SK-N-SH (cell line): ENCODE measurements at regions not wholly inside any gene's neighbourhood (a gene's known extent, or its start where the extent isn't known, plus 50 kb on each side); places are given as distances from the start of the nearest gene placed in this dataset.
A peak's percentile ranks its signal among the peaks of the same experiment; 100 is the strongest.

Experiments
- CTCF ChIA-PET: fragments of 300-600, 350-600 bp; formaldehyde crosslinking; extraction: SDS; loops from one replicate; lab custom pipeline; 2021; lab: Yijun Ruan, JAX
- POLR2A ChIA-PET: fragments of 350-600 bp; sonication (Branson Sonifier 250); formaldehyde crosslinking; extraction: SDS; loops from one replicate; lab custom pipeline; 2020; ENCODE audit warnings: antibody characterized with exemption, inconsistent platforms; lab: Yijun Ruan, JAX
- DNase-seq: peaks from one replicate; pipeline ENCODE4 v3.0.0; 2012
- H2AFZ ChIP-seq: fragments of 200-600 bp; sonication (generic); 2 replicates; pipeline ENCODE4 v1.8.1; 2016; ENCODE audit warnings: antibody characterized with exemption, mild to moderate bottlenecking, low read depth
- H3F3A ChIP-seq: fragments of 200-600 bp; sonication (generic); replicated peaks from 2 replicates; pipeline ENCODE3; 2016; ENCODE audit warnings: antibody characterized with exemption, mild to moderate bottlenecking; ENCODE audit not compliant: insufficient read depth
- H3K27ac ChIP-seq, 2 experiments: fragments of 200-500 bp in 1 of 2; fragments of 200-600 bp in 1 of 2; sonication (Bioruptor generic) in 1 of 2; sonication (generic), shearing (Covaris generic) in 1 of 2; 2 replicates each; pipeline versions ENCODE4 v1.5.1 to v1.6.1; 2014 to 2016; ENCODE audit warnings: low read depth in 2 of 2, inconsistent platforms in 1 of 2, low read length in 1 of 2, mild to moderate bottlenecking in 1 of 2, mixed read lengths in 1 of 2
- H3K27me3 ChIP-seq: fragments of 200-600 bp; sonication (generic), shearing (Covaris generic); 2 replicates; pipeline ENCODE4 v1.6.1; 2016; ENCODE audit warnings: mixed run types; ENCODE audit not compliant: insufficient read depth
- H3K36me3 ChIP-seq, 2 experiments: fragments of 200-500 bp in 1 of 2; fragments of 200-600 bp in 1 of 2; sonication (Bioruptor generic) in 1 of 2; sonication (generic) in 1 of 2; replicated peaks in 1 of 2; 2 replicates each; pipeline versions ENCODE3 to v1.5.1; 2014 to 2016; ENCODE audit warnings: low read length in 1 of 2, mild to moderate bottlenecking in 1 of 2; ENCODE audit not compliant: insufficient read depth in 2 of 2, control insufficient read depth in 1 of 2
- H3K4me1 ChIP-seq, 2 experiments: fragments of 200-500 bp in 1 of 2; fragments of 200-600 bp in 1 of 2; sonication (Bioruptor generic) in 1 of 2; sonication (generic), shearing (Covaris generic) in 1 of 2; 2 replicates each; pipeline versions ENCODE4 v1.5.1 to v1.6.1; 2014 to 2016; ENCODE audit warnings: low read depth in 1 of 2, low read length in 1 of 2, mixed run types in 1 of 2; ENCODE audit not compliant: insufficient read depth in 2 of 2, control insufficient read depth in 1 of 2
- H3K4me2 ChIP-seq: fragments of 200-600 bp; sonication (generic), shearing (Covaris generic); 2 replicates; pipeline ENCODE4 v1.6.1; 2017; ENCODE audit warnings: mixed run types
- H3K4me3 ChIP-seq, 2 experiments: fragments of 200-500 bp in 1 of 2; fragments of 200-600 bp in 1 of 2; sonication (Bioruptor generic) in 1 of 2; sonication (generic), shearing (Covaris generic) in 1 of 2; 2 replicates each; pipeline versions ENCODE4 v1.5.1 to v1.8.1; 2014 to 2016; ENCODE audit warnings: low read depth in 2 of 2, inconsistent platforms in 1 of 2, low read length in 1 of 2, mild to moderate bottlenecking in 1 of 2, mixed read lengths in 1 of 2, moderate library complexity in 1 of 2
- H3K79me2 ChIP-seq: fragments of 200-600 bp; sonication (generic); 2 replicates; pipeline ENCODE4 v1.8.1; 2017; ENCODE audit warnings: mild to moderate bottlenecking; ENCODE audit not compliant: insufficient read depth
- H3K9ac ChIP-seq: fragments of 200-600 bp; sonication (generic); 2 replicates; pipeline ENCODE4 v1.6.1; 2017; ENCODE audit warnings: mixed run types
- H3K9me2 ChIP-seq: fragments of 200-600 bp; sonication (generic); 2 replicates; pipeline ENCODE4 v1.6.1; 2017; ENCODE audit warnings: mixed run types
- H3K9me3 ChIP-seq: fragments of 200-600 bp; sonication (generic); 2 replicates; pipeline ENCODE4 v1.6.1; 2017; ENCODE audit warnings: mixed run types, mild to moderate bottlenecking, moderate library complexity
- H4K20me1 ChIP-seq: fragments of 200-600 bp; sonication (generic); 2 replicates; pipeline ENCODE4 v1.6.1; 2017; ENCODE audit warnings: mild to moderate bottlenecking, mixed run types; ENCODE audit not compliant: insufficient read depth
- ELF1 ChIP-seq: IDR thresholded peaks from 2 replicates; pipeline ENCODE4 v1.4.0; 2012
- FOXM1 ChIP-seq: IDR thresholded peaks from 2 replicates; pipeline ENCODE4 v1.4.0; 2012; ENCODE audit warnings: low read depth, mild to moderate bottlenecking
- IRF3 ChIP-seq: fragments of 150-350 bp; IDR thresholded peaks from 2 replicates; pipeline ENCODE4 v1.6.1; 2016; ENCODE audit warnings: mild to moderate bottlenecking, low read depth, low read length
- MXI1 ChIP-seq: IDR thresholded peaks from 2 replicates; pipeline ENCODE4 v1.6.1; 2012; ENCODE audit warnings: mild to moderate bottlenecking, low read depth, low read length, improper control_type of control experiment
- NFIC ChIP-seq: IDR thresholded peaks from 2 replicates; pipeline ENCODE4 v1.4.0; 2012; ENCODE audit warnings: borderline replicate concordance
- POLR2AphosphoS5 ChIP-seq: IDR thresholded peaks from 2 replicates; pipeline ENCODE4 v1.6.1; 2012; ENCODE audit warnings: low read depth, low read length
- SMC3 ChIP-seq: IDR thresholded peaks from 2 replicates; pipeline ENCODE4 v1.6.1; 2012; ENCODE audit warnings: low read depth, low read length, improper control_type of control experiment
- TCF12 ChIP-seq: IDR thresholded peaks from 2 replicates; pipeline ENCODE4 v1.4.0; 2012
- whole genome bisulfite sequencing: methylation state at CpG from one replicate; pipeline ENCODE4 v1.1.6; 2017; ENCODE audit warnings: low lambda C conversion rate; 5-methylcytosine and 5-hydroxymethylcytosine counted together
- TF ChIP-seq, protein P1 (sequence below): fragments of 200-600 bp; sonication (generic); IDR thresholded peaks from 2 replicates; pipeline ENCODE4 v1.6.1; 2017; ENCODE audit warnings: antibody characterized with exemption, mild to moderate bottlenecking, moderate library complexity

GRCh38 chr5:143505934-143506333 is 102.4 kb upstream of the NR3C1 start:
- CTCF ChIA-PET, result no interaction called here
- 86% methylated on average over 1 of the region's 1 CpG for WGBS
- peak overlapping the region; percentile 55; the same call in 1 of the 2 replicates for H3K4me2 ChIP-seq

DNA sequence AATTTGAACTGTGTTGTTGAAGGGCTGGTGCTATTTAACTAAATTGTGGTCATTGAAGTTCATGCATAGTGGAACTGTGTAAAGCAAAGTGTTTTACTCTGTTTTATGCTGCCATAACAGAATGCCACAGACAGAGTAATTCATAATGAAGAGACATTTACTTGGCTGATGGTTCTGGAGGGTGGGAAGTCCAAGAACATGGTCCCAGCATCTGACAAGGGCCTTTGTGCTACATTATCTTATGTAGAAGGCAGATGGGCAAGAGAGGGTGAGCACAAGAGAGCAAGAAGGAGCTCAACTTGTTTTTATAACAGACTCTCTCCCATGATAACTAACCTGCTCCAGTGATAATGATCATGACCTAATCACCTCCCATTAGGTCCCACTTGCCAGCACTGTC is 101.9 kb upstream of the NR3C1 start:
- Histone ChIP-seq H3K79me2 (no peaks in the 10 kb centered on the region), H3K4me1 (peaks cover 5 to 15% of the 10 kb centered on the region in 2 experiments; a peak in 3 of 4 replicates), H3K9me3 (no peaks in the 10 kb centered on the region), H3K9me2 (no peaks in the 10 kb centered on the region), H3K4me2 (no peak overlapping the region), H3K4me3 (no peak overlapping the region), H3K27ac (no peak overlapping the region), H3K27me3 (no peaks in the 10 kb centered on the region), H3F3A (peaks cover 27% of the 10 kb centered on the region), H2AFZ (no peak overlapping the region), H3K36me3 (no peaks in the 10 kb centered on the region), H3K9ac (no peak overlapping the region), H4K20me1 (no peaks in the 10 kb centered on the region)
- ChIA-PET POLR2A (no interaction called here), CTCF (no interaction called here)
- DNase-seq, result no peak
- TF ChIP-seq ELF1 (no peak), IRF3 (no peak), NFIC (no peak), FOXM1 (no peak), SMC3 (no peak)
- TF ChIP-seq, all 33 proteins: peak for 0

More at GRCh38 chr5:143505934-143506333, 102.4 kb upstream of the NR3C1 start:
- Histone ChIP-seq H4K20me1 (no peaks in the 10 kb centered on the region), H3K9me3 (no peaks in the 10 kb centered on the region), H3K4me3 (no peak overlapping the region), H3K79me2 (no peaks in the 10 kb centered on the region), H3K36me3 (no peaks in the 10 kb centered on the region), H2AFZ (no peak overlapping the region), H3K27me3 (no peaks in the 10 kb centered on the region), H3F3A (peaks cover 27% of the 10 kb centered on the region), H3K27ac (peak overlapping the region in 1 of 2 experiments; percentile 83; a peak in 2 of 4 replicates), H3K9ac (no peak overlapping the region), H3K9me2 (no peaks in the 10 kb centered on the region)
- no peak for DNase-seq
- POLR2A ChIA-PET, result no interaction called here
- TF ChIP-seq IRF3 (no peak), MXI1 (no peak), POLR2AphosphoS5 (no peak)
- TF ChIP-seq, all 33 proteins: peak for 0
- peaks cover 5 to 15% of the 10 kb centered on the region in 2 experiments; a peak in 3 of 4 replicates for H3K4me1 ChIP-seq

GRCh38 chr5:143501310-143502044 is 98.0 kb upstream of the NR3C1 start:
- Histone ChIP-seq H3K9ac (no peak overlapping the region), H3K4me1 (peaks cover 3 to 8% of the 10 kb centered on the region in 2 experiments; a peak in 2 of 4 replicates), H3F3A (peaks cover 6% of the 10 kb centered on the region), H3K27me3 (no peaks in the 10 kb centered on the region), H3K9me2 (no peaks in the 10 kb centered on the region), H3K9me3 (no peaks in the 10 kb centered on the region), H3K4me3 (no peak overlapping the region), H3K4me2 (no peak overlapping the region), H2AFZ (no peak overlapping the region), H4K20me1 (no peaks in the 10 kb centered on the region), H3K79me2 (no peaks in the 10 kb centered on the region), H3K36me3 (no peaks in the 10 kb centered on the region), H3K27ac (peak overlapping the region in 1 of 2 experiments; percentile 34; a peak in 1 of 4 replicates)
- DNase-seq, result no peak
- POLR2A ChIA-PET, result no interaction called here
- 86% methylated on average over 7 of the region's 7 CpGs for WGBS
- CTCF ChIA-PET, result interaction anchor here (1.0 kb wide), 1 partner anchor 9 kb away, joined by 3 read pairs; no protein-coding TSS in a partner anchor
- TF ChIP-seq, protein P1, sequence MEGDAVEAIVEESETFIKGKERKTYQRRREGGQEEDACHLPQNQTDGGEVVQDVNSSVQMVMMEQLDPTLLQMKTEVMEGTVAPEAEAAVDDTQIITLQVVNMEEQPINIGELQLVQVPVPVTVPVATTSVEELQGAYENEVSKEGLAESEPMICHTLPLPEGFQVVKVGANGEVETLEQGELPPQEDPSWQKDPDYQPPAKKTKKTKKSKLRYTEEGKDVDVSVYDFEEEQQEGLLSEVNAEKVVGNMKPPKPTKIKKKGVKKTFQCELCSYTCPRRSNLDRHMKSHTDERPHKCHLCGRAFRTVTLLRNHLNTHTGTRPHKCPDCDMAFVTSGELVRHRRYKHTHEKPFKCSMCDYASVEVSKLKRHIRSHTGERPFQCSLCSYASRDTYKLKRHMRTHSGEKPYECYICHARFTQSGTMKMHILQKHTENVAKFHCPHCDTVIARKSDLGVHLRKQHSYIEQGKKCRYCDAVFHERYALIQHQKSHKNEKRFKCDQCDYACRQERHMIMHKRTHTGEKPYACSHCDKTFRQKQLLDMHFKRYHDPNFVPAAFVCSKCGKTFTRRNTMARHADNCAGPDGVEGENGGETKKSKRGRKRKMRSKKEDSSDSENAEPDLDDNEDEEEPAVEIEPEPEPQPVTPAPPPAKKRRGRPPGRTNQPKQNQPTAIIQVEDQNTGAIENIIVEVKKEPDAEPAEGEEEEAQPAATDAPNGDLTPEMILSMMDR, result no peak
- TF ChIP-seq TCF12, result peak; percentile 47
